ENCODE measurements at regions not wholly inside any gene's neighbourhood (a gene's known extent, or its start where the extent isn't known, plus 50 kb on each side); places are given as distances from the start of the nearest gene placed in this dataset.

- TF ChIP-seq, protein P1, sequence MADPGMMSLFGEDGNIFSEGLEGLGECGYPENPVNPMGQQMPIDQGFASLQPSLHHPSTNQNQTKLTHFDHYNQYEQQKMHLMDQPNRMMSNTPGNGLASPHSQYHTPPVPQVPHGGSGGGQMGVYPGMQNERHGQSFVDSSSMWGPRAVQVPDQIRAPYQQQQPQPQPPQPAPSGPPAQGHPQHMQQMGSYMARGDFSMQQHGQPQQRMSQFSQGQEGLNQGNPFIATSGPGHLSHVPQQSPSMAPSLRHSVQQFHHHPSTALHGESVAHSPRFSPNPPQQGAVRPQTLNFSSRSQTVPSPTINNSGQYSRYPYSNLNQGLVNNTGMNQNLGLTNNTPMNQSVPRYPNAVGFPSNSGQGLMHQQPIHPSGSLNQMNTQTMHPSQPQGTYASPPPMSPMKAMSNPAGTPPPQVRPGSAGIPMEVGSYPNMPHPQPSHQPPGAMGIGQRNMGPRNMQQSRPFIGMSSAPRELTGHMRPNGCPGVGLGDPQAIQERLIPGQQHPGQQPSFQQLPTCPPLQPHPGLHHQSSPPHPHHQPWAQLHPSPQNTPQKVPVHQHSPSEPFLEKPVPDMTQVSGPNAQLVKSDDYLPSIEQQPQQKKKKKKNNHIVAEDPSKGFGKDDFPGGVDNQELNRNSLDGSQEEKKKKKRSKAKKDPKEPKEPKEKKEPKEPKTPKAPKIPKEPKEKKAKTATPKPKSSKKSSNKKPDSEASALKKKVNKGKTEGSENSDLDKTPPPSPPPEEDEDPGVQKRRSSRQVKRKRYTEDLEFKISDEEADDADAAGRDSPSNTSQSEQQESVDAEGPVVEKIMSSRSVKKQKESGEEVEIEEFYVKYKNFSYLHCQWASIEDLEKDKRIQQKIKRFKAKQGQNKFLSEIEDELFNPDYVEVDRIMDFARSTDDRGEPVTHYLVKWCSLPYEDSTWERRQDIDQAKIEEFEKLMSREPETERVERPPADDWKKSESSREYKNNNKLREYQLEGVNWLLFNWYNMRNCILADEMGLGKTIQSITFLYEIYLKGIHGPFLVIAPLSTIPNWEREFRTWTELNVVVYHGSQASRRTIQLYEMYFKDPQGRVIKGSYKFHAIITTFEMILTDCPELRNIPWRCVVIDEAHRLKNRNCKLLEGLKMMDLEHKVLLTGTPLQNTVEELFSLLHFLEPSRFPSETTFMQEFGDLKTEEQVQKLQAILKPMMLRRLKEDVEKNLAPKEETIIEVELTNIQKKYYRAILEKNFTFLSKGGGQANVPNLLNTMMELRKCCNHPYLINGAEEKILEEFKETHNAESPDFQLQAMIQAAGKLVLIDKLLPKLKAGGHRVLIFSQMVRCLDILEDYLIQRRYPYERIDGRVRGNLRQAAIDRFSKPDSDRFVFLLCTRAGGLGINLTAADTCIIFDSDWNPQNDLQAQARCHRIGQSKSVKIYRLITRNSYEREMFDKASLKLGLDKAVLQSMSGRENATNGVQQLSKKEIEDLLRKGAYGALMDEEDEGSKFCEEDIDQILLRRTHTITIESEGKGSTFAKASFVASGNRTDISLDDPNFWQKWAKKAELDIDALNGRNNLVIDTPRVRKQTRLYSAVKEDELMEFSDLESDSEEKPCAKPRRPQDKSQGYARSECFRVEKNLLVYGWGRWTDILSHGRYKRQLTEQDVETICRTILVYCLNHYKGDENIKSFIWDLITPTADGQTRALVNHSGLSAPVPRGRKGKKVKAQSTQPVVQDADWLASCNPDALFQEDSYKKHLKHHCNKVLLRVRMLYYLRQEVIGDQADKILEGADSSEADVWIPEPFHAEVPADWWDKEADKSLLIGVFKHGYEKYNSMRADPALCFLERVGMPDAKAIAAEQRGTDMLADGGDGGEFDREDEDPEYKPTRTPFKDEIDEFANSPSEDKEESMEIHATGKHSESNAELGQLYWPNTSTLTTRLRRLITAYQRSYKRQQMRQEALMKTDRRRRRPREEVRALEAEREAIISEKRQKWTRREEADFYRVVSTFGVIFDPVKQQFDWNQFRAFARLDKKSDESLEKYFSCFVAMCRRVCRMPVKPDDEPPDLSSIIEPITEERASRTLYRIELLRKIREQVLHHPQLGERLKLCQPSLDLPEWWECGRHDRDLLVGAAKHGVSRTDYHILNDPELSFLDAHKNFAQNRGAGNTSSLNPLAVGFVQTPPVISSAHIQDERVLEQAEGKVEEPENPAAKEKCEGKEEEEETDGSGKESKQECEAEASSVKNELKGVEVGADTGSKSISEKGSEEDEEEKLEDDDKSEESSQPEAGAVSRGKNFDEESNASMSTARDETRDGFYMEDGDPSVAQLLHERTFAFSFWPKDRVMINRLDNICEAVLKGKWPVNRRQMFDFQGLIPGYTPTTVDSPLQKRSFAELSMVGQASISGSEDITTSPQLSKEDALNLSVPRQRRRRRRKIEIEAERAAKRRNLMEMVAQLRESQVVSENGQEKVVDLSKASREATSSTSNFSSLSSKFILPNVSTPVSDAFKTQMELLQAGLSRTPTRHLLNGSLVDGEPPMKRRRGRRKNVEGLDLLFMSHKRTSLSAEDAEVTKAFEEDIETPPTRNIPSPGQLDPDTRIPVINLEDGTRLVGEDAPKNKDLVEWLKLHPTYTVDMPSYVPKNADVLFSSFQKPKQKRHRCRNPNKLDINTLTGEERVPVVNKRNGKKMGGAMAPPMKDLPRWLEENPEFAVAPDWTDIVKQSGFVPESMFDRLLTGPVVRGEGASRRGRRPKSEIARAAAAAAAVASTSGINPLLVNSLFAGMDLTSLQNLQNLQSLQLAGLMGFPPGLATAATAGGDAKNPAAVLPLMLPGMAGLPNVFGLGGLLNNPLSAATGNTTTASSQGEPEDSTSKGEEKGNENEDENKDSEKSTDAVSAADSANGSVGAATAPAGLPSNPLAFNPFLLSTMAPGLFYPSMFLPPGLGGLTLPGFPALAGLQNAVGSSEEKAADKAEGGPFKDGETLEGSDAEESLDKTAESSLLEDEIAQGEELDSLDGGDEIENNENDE (IDR thresholded peaks at IDR 0.05; ENCODE audit: insufficient replicate concordance, low read length), result no peak
- TF ChIP-seq TCF12 (IDR thresholded peaks at IDR 0.05; ENCODE audit: low read depth, low read length) (no peak), CEBPB (IDR thresholded peaks at IDR 0.05; ENCODE audit: low read depth, low read length) (no peak), NANOG (IDR thresholded peaks at IDR 0.05; ENCODE audit: insufficient read depth, low read depth, low read length, poor library complexity, severe bottlenecking) (no peak), CREB1 (IDR thresholded peaks at IDR 0.05) (no peak), POLR2AphosphoS5 (IDR thresholded peaks at IDR 0.05; ENCODE audit: low read depth, low read length) (no peak), CBX5 (IDR thresholded peaks at IDR 0.05; ENCODE audit: low read depth, low read length) (no peak), TAF7 (optimal IDR thresholded peaks at IDR 0.05; ENCODE audit: borderline replicate concordance, low read depth, low read length) (no peak), KDM4A (IDR thresholded peaks at IDR 0.05; ENCODE audit: low read depth, low read length, severe bottlenecking) (no peak), SIX5 (IDR thresholded peaks at IDR 0.05; ENCODE audit: low read depth, low read length) (no peak), SRF (IDR thresholded peaks at IDR 0.05; ENCODE audit: low read depth, low read length) (no peak), PHF8 (conservative IDR thresholded peaks at IDR 0.05; ENCODE audit: low read depth, low read length) (no peak), SP2 (IDR thresholded peaks at IDR 0.05; ENCODE audit: low read length) (no peak)
Observed at GRCh38 chr5:2687746-2688145, 63.7 kb downstream of the IRX2 start (continued).

Data from H1 (cell line).